HG02798 (cell line): ENCODE measurements at regions not wholly inside any gene's neighbourhood (a gene's known extent, or its start where the extent isn't known, plus 50 kb on each side); places are given as distances from the start of the nearest gene placed in this dataset.

Experiments used
- ATAC-seq: cut with Tn5 transposase; IDR thresholded peaks from one replicate; pipeline ENCODE4 v1.9.1; 2021; ENCODE audit warnings: mild to moderate bottlenecking; ENCODE audit not compliant: unreplicated experiment, poor library complexity

DNA sequence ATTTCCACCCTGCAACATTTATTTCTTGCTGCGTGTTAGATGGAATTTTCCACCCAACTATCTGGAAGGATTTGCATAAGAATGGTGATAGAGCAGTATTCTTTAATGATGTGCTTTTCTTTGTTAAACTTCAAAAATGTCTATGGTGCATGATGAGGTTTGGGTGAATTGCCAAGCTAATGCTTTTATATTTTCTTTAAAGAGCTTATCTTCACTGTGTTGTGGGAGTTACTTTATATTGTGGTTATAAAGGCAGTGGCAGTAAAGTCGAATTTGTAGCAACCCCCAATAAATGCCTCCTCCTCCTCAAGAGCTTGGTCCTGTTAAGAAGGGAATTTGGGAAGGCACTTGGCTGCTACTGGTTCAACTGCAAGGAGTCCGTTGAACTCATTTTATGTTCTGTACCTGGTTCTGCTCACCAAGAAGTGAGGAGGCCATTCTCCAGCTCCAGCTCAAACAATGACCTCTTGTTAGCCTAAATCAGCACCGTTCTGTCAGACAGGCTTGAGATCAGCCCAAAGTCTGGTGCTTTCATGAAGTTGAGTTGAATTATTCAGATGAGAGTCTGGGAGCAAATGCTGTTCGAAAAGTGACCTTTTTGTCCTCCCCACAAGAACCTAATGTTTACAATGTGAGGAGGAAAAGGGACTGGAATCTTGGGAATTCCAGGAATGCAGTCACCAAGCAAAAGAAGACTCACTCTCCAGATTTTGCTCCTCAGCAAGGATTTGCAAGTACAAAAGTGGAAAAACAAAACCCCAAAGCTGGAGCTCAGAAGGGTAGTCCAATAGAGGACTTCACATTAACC lies 217.0 kb downstream of the TMEM38B start:
- no peak for ATAC-seq

DNA sequence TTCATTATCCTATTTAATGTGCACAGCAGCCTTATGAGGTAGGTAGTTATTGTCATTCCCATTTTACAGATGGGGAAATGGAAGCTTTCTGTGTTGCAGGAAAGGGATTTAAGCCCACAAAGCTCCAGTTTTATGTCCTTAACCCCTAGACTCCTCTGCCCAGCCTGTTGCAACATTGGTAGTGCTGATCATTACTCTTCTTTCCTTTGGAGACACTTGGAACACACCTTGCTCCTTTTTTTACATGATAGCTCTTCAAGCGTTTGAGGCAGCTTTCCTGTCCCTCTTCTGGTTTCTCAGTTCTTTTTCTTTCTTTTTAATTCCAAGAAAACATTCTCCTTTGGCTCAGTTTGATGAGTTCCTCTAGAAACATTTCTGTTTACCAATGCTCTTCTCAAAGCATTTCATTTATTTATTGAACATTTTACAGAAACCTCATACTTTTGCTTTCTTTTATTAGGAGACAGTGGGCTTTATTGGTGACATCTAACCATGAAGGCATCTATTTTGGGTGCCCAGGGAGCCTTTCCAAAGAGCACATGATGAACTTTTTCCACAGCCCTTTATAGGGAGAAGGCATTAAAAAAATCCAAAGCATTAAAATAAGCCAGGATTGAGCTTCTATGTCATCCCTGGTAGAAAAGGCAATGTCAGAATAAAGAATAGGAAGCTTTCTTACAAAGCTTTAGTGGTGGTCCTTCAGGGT lies 218.0 kb downstream of the TMEM38B start:
- ATAC-seq: no peak

DNA sequence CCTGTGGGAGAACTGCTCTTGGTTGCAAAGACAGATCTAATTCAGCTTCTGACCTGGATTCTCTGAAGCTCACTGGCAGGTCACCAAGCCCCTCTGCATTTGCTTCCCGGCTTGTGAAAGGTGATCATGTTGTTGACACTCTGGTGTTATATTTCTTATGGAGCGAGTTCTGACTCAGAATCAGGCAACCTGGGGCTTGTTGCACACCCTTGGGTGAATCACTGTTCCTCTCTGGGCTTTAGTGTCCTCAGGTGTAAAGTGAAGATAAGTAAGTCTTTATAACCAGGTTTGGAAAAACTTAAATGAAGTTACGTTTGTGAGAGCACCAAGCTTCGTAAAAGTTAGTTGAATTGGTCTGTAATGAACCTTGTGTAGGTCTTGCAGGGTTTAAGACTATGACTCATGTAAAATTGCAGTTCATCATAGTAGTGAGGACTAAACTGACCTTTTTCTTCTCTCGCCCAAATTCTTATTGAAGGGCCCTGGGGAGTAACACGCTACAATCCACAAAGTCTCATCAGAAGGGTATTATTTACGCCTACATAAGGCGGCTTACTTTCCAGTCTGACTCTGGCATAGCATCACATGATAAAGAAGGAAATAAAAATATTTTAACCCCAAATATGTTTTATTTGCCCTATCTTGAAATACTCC lies 218.6 kb downstream of the TMEM38B start:
- no peak for ATAC-seq

DNA sequence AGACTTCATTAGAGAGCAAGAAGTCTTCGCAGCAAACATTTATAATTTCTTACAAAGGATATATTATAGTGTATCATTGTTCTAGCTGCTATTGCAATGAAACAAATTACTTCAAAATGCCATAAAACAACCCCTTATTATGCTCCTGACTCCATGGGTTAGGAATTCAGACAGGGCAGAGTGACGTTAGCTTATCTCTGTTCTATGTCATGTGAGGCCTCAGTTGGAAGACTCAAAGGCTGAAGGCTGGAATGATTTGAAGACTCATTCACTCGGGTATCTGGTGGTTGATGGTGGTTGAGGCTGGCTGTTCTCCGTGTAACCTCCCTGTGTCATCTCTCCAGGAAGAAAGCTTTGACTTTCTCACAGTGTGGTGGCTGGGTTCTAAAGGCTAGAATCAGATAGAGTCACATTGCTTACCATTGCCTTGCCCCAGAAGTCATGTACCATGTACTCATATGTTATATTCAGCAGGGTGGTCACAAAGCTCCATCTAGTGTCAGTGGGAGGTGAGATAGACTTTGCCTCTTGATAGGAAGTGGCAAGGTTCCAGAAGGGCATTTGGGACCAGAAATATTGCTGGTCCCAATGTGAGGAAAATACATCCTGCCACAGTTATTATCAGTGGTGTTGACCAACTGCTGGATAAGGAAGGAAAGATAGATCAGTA lies 226.9 kb downstream of the TMEM38B start:
- ATAC-seq: no peak

DNA sequence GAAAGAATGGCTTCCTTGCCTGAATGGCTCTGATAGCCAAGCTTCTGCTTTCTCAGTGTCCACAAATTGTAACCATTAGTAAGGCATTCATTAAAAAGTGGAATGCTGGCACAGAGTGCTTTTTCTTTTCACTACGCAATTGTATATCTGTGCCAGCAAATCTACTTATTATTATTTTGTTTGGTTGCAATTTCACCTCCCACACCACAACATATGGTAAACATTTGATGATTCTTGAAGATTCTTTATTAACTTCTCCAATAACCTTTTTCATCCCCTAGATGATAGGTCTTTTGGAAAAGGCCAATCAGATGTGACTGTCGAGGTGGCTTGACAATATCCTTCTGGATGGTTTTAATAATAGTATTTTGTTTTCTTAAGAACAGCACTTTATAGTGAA lies 234.1 kb downstream of the TMEM38B start:
- ATAC-seq: no peak

DNA sequence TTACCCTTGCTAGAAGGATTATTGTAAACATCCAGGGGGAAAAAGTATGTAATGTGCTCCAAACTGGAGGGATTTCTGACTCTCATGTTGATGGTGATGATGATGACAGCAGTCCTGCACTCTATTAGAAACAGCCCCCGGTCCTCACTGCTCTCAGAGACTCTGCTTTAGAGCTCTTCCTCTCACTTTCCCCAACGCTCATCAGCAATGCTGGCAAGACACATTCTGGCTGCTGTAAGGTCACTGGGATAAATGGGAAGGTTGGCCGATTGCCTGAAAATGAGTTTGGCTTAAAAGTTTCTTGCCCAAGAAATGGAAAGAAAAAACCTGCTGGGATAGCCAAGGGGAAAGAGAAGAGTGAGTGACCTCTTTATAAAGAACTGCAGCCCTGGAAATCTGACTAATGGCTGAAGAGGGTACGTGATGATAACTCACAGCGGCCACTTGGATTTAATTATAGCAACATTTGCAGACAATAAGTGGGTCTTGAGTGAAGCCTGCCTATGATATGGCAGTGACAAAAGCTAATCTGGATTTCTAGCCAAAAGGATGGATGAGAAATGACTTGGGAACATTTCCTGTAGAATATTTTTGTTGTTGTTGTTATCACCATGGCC lies 235.8 kb downstream of the TMEM38B start:
- ATAC-seq: no peak

DNA sequence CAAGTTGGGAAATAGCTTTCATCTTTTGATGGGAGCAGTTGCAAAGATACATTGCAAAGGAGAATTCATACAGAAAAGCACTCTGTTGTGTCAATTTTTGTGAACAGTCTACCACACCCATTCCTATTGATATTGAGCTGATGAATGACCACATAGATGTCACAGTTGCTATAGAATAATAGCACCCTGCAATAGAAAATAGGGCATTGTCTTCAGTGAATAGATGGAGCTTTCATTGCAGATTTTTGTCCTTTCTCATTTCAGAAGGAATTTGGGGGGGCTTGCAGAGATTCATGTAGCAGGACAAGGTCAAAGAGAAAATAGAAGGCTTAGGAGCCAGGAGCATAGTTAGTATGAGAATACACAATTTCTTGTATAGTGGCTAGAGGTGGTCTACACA lies 237.9 kb downstream of the TMEM38B start:
- no peak for ATAC-seq

DNA sequence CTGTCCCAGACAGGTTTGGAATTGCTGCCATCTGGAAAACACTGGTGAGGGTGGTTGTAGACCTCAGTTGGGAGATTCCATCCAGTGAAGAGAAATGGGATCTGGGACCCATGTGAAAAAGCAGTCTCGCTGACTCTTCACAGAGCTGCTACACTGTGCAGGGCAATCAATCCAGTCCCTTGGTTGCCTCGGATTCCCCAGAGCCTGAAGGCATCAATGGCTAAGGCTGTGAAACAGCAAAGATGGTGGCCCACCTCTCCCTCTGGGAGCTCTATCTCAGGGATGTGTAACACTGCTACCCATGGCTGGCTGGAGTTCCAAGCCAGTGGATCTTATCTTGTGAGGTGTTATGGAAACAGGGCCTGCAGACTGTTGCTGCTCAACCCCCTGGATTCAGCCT lies 256.1 kb downstream of the TMEM38B start:
- no peak for ATAC-seq

DNA sequence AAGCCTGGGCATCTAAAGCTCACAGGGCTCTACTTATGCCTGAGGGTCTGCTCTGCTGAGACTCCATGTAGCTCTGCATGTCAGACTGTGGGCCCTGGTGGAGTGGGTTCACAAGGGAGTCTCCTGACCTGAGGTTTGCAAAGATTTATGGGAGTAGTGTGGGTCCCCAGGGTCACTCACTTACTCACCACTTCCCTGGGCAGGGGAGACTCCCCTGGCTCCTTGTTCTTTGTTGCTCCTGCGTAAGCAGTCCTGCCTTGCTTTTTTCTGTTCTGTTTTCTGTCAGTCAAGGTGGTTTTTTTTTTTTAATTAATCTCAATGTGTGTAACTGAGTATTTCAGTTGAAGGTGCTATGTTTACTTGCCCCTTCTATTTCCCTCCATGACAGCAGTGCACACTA lies 256.6 kb downstream of the TMEM38B start:
- ATAC-seq: no peak

DNA sequence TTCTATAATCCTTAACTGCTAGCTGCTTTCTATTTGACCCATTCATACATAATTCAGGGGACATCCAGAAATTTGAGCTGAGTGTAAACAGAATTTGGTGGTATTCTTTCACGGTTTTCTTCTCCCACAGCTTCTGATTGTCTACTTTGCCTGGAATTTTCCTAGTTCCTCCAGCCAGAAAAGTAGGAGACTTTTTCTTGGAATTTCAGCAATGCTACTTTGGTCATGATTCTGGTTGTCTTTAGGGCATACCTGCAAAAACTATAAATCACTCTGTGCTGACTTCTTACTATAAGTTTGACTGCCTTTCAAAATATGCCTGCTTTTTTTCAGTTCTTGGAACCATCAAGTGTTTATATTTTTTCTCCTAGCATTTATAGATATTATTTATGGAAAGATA lies 260.2 kb downstream of the TMEM38B start:
- no peak for ATAC-seq

DNA sequence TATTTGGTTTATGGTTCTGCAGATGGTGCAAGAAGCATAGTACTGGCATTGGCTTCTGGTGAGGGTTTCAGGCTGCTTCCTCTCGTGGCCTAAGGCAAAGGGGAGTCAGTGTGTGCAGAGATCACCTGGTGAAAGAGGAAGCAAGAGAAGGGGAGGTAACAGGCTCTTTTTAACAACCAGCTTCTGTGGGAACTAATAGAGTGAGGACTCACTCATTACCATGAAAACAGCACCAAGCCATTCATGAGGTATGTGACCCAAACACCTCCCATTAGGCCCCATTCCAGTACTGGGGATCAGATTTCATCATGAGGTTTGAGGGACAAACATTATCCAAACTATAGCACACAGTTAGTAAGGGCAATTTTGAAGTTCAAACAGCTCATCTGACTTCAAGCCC lies 263.5 kb downstream of the TMEM38B start:
- no peak for ATAC-seq

DNA sequence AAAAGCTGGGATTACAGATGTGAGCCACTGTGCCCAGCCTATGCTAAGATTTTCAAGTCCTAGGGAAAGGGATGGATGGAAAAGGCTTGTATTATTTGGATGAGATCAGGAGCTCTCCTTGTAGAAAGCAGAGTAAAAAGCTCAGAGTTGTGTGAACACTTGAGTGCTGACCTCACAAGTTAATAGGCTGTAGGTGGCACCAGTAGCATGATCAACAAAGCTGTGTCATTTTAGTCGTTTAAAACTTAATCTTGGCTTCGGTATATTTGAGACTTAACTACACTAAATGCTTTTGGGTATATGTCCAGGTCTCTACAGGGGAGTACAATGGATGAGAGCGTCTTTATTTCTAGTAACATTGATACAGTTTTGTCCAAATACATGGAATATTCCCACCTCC lies 264.2 kb downstream of the TMEM38B start:
- ATAC-seq: no peak

DNA sequence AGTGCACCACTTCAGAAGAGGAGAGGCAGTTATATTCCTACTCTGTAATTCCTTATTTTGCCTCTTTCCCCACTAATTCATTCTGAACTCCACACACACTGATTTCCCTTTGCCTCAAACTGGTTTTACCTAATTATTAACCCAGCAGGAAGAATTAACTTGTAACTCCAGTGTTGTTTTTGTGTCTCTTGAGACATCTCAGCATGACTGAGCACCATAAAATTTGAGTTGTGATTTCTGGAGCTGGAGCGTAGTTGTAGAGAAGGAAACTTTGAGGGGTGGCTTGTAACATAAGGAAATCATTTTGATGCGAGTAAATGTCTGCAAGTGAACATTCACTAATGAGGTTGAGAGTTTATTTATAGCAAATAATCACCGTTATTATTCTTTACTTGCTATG lies 265.2 kb downstream of the TMEM38B start:
- ATAC-seq: no peak

DNA sequence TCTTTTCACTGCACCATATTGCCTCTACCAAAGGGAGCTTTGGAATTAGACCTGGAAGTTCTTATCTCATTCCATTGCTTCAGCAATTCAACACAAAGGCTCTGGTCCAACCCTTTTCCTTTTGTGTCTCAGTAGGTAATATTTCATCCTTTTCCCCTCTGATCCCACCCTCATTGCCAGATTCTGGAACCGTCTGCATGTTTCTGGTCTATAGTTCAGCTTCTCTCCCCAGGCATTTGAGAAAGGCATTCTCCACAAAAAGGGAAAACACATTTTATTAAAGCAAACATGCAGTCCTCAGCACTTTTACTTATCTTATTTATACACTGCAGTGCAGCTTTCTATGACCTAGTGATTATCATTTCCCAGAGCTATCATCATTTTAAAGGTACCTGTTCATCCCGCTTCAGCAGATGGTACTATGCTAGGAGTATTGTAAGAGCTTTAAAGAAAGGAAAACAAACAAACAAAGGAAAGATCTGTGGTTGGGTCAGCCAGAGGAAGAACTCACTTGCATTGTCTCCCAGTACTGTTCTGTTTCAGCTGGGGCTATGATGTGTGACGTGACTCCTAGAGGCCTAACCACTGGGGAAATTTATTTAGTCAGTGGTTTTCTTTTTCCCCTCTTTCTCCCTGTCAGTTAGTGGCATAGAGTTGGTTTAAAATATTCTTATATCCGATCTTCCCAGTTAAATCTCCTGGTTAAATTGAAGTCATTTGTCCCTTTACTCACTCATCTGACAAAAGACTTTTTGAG lies 269.2 kb downstream of the TMEM38B start:
- no peak for ATAC-seq

DNA sequence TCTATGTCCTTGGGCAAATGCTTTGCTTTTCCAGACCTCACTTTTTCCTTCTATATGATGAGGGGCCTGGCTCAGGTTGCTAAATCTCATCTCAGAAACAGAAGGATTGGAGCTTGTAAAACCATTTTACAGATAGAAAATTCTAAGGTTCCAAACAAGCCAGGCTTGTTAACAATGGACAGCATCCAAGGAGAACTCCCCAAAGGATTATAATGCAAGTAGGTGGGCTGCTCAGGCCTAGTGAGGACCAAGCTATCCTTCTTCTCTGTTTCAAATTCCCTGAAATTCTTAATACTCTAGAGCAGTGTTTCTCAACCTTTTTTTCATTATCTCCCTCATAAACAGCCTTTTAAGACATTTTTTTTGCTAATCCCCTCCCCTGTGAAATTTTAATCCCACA lies 269.8 kb downstream of the TMEM38B start:
- ATAC-seq: no peak

DNA sequence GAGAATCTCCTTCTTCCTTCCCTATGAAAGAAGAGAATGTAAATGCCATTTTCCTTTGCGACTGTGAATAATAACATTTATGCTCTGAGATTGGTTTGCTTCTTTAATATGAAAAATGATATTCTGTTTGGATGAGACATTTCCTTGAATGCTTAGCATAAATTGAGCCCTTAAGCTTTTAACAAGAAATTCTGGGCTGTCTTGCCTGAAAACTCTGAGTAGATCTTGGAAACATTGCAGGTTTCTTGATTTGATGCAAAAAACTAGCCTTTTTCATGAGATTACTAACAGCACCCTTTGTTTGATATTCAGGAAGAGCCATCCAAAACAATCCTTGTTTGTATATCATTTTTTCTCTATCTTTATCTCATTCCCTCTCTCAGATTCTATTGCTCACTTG lies 272.5 kb downstream of the TMEM38B start:
- no peak for ATAC-seq

DNA sequence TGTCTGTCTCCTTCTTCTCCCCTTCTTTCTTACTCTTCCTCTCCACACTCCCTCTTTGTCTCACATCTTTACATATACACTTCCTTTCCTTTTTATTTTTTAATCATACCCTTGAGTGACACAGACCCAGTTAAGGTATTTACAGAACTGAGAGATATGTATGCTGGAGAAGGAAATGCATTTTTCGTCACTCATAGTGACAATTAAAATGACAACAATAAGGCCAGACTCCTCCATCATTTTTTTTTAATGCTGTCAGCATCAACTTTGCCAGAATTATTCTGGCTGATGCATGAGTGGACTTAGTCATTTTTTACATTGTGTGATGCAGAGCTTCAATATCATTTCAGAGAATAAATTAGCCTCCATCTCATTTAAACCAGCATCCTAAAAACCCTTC lies 272.9 kb downstream of the TMEM38B start:
- ATAC-seq: no peak

DNA sequence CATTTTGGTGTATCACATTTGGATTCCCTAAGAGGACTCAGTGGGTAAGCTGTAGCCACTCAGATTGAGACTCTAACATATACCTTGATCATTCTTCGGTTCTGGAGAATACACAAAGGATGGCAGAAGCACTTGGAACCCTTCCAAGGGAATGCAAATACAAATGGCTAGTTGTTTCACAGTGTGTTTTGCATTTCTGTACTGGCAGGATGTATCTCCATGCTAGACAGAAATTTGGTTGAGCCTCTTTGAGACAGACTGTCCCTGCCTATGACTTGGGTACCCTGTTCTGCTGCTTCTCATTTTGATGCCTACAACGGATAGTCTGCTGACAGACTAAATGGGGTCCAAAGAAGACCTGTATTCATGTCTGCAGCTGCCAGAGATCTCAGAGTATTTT lies 273.5 kb downstream of the TMEM38B start:
- no peak for ATAC-seq

DNA sequence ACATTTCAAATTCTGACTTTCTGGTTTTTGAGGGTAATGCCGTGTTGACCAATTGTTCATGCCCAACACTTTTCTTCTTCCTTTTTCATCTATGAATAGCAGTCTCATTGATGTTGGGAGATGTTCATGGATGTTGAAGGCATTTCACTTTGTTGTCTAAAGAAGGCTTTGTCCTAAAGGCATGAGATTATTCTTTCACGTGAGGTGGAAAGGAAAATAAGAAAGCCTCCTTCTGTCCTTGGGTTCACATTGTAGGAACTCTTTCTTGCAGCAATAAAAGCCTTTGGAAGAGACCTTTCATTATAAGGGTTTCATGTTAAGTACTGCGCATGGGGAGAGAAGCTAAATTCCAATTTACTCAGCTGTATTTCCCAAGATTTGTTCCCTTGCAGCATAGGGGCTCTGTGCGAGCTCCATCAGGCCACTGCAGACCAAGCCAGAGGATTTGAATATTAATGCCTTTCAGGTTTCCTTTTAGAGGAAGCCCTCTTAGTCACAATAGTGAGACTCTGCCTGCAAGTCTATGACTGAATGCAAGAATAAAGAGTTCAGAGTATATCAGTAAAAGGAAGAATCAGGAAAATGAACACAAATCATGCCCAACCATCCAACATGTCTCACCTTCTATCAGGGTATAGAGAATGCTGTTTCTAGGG lies 274.6 kb downstream of the TMEM38B start:
- ATAC-seq: no peak
